Islet of Langerhans (tissue), 1 donor: ENCODE measurements at regions not wholly inside any gene's neighbourhood (a gene's known extent, or its start where the extent isn't known, plus 50 kb on each side); places are given as distances from the start of the nearest gene placed in this dataset.
"Not testable (repeated sequence)": the region's sequence is repeated elsewhere in the genome, so short reads cannot be mapped to it uniquely, and the experiment has no call there.

Source experiments
- FAIRE-seq: peaks from one replicate; lab custom pipeline; 2011; peaks lifted over from hg19 to GRCh38; lab: Jason Lieb, UNC

DNA sequence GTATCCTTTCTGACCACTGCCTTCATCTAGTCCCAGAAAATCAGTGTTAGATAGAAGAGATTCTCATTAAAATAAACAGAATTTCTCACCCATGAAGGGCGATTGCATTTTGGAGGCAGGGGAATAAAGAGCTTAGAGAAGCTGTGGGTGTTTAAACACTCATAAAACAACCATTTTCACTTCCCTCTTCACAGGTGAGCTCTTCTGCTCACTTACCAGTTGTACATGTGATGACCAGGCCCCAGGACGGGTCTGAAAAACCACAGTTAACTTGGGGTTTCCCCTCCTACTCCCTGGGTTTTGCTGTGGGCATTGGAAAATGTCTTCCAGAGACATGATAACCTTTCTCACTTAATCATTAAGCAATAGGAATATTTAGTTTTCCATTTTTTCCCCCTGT is 411.6 kb upstream of the DPP6 start:
- no peak for FAIRE-seq

DNA sequence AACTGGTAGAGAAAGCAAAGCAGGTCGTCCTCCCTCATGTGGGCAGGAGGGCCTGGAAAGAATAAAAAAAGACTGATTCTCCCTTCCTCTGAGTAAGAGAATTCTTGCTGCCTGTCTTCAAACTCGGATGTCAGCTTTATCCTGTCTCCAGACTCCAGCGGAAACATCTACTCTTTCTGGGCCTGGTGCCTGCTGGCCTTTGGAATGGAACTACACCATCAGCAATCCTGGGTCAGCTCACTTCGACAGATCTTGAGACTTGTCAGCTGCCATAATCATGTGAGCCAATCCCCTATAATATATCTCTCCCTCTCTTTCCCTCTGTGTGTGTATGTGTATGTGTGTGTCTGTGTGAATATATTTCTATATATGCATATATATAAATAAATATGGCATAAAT is 411.0 kb upstream of the DPP6 start:
- no peak for FAIRE-seq

DNA sequence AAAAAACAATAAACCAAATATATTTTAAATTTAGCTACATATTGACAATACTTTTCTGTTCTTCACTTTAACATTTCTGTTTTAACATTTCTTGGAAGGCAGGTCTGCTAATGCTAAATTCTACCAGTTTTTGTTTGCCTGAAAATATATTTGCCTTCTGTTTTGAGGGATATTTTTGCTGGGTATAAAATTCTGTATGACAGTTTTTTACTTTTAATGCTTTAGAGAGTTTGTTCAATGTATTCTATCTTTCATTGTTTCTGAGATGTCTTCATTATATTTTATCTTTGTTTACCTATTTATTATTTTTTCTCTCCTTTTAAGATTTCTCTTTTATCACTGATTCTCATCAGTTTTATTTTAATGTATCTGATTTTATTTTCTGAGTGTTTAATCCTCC is 409.2 kb upstream of the DPP6 start:
- peak; percentile 43 for FAIRE-seq

DNA sequence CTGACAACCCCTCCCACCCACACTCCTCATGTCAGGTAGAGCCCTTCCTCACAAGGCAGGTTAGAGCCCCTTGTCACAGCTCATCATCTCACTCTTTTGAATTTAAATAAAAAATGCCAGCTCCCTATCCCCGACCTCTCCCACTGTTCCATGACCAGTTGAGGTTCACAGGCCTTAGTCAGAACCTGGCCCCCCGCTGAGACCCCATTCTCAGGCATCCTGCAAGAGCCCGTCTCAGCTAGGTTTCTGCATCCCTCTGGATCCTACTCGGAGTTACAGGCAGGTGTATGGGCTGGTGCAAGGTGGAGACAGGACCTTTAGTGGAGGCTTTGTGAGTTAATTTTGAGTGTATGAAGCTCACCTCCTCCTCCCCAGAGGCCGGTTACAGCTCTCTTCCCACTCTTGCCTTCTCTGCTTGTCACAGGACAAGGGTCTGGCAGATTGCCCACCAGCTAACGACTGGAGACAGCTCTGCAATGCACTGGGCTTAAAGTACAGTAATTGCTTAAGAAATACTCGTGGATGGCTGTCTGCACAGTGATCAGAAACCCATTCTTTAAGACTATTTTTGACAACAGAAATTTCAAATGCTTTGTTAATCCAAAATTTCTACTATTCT is 394.9 kb upstream of the DPP6 start:
- no peak for FAIRE-seq

DNA sequence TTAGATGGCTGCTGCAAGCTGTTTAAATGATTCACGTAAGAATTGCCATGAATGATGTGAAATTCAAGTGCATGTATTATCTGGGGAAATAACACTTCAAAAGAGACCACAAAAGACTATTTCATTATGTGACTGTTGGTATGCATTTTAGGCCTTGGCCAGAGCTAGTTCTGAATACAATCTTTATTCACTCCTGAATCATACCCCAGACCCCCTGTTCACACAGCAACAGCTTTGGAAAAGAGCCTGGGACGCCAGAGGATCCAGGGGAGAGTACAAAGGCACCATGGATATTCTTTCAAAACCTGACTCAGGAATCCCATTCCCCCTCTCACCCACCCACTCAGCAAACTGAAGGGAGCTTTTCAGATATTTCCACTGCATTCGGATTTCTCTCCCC is 377.1 kb upstream of the DPP6 start:
- FAIRE-seq: no peak

DNA sequence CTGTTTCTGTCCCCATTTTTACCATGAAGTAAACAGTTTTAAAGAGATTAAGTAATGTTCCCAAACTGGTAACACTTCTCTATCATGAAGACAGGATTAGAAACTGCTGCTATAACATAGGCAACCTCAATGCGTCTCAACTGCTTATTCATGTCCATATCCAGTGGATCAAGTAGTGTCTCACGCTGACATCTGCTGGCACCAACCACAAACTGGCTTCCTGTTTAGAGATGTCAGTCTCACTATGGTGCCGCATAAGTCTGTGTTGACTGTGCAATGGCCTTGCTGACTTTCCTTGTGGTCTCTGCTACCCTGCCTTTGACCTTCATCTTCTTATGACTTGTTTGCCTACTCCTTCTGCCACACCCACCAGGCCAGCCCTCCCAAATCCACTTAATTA is 369.6 kb upstream of the DPP6 start:
- FAIRE-seq: no peak

DNA sequence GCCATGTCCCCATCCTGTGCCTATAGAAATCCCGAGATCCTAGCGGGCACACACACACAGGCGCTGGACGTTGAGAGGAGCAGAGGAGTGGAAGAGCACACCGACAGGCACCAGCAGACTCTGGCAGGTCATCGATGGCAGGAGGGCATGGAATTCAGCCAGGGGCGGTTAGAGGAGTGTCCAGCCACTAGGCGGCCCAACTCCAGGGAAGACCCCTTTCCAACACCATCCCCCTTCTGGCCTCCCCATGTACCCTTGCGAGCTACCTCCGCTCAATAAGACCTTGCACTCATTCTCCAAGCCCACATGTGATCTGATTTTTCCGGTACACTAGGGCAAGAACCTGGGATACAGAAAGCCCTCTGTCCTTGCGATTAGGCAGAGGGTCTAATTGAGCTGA is 356.0 kb upstream of the DPP6 start:
- FAIRE-seq: no peak

DNA sequence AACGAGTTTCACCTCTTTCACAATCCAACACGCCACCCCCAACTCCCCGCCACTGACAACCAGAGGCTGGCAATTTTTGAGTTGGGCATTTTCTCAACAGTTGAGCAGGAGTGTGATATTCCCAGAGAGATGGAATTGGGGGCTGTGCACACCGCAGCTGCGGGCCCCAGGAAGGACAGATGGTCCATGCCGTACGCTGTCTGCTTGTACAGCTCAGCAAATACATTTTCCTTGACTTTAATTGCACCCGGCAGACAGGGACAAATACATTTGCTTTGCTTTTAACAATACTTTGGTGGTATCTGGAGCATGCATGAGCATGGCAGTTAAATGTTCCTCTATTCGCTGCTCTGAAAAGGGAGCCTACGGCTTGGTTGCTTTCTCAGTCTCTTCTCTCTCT is 354.2 kb upstream of the DPP6 start:
- no peak for FAIRE-seq

DNA sequence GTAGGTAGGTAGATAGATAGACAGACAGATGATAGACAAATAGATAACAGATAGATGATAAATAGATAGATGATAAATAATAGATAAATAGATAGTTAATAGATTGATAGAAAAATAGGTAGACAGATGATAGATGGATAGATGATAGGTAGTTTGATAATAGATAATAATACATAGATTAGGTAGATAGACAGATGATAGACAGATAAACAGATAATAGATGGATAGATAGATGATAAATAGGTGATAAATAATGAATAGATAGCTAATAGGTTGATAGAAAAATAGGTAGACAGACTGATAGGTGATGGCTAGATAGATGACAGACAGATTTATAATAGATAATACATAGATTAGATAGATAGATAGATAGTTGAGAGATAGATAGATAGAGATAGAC is 350.5 kb upstream of the DPP6 start:
- FAIRE-seq: no peak

DNA sequence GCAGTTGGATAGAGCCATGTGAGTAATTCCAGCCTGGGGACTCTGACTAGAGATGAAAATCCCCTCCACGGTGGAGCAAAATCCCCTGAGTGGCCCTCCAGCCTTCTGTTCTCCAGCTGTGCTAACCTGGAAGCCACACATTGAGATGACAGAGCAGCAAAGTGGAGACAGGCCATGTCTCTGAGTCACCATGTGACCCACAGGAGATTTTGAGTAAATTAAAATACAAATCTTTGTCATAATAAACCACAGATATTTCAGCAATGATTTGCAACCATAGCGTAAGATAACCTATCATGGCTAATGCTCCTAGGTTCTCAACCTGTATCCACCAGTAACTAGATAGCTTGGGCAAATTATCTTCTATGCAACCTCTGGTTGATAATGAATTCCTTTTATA is 328.3 kb upstream of the DPP6 start:
- not testable (repeated sequence) for FAIRE-seq

DNA sequence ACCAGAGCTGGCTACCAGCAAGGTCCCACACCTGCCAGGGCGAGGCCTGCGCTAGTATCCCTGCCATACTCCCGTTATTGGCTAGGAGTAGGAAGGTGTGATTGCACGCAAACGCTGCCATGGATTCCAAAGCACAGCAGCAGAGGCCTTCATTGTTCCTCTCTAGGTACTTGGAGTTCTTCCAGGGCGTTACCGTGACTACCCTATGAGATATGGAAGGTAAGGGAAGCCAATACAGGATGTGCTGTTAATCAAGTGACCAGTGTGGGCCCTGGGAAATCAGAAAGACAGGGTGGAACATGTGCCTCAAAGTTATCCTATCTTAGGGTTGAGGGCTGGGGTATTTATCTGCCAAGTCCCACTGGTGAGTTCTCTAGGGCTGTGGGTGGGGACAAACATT is 320.7 kb upstream of the DPP6 start:
- not testable (repeated sequence) for FAIRE-seq

DNA sequence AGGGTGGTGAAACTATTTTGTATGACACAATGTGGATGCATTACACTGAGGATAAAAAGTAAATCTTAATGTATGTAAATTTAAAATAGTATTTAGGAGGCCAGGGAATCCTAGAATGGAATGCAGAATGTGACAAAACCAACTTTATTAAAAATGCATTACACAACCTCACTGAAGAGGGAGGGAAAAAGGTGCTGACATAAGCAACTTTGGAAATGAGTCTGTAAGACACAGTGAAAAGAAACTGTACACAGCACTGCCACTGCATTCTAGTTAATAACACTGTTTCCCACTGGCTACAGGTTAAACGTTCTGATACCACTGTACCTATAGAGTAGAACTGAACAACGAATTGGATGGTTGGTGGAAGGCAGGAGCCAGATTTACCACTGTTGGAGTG is 308.8 kb upstream of the DPP6 start:
- not testable (repeated sequence) for FAIRE-seq

DNA sequence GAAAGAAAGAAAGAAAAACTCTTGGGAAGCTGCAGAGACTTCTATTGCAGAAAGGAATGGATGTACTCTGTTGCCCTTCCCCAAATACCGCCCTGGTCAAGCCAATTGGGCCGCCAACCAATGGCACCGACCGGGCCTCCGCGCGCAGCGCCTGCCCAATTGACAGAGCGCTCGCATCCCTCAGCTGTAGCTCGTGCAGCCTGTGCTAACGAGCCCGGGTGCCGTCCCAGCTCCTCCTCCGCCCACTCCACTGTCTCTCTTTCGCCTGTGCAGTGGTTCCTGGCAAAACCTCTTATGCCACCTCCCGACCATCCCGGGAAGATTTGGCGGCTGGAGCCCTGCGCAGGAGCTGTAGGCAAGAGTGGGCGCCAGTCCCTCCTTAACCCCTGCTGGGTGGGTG is 304.2 kb upstream of the DPP6 start:
- FAIRE-seq: not testable (repeated sequence)

DNA sequence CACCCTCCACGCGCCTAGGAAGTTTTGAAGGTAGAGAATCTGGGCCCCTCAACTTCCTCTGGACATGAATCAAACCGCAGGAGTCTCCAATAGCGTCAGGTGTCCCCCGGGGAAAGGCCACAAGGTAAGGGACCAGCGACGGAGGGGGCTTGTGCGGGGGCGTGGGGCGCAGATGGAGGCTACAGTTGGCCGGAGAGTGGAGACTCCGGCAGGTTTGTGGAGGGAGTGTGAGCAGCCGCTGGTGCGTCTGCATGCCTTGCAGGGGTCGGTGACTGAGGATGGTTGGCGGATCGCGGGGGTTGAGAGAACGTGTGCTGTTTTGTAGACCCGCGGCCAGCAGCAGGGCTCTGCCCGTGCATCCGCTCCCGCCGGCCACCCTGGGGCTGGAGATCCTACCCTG is 303.3 kb upstream of the DPP6 start:
- not testable (repeated sequence) for FAIRE-seq

DNA sequence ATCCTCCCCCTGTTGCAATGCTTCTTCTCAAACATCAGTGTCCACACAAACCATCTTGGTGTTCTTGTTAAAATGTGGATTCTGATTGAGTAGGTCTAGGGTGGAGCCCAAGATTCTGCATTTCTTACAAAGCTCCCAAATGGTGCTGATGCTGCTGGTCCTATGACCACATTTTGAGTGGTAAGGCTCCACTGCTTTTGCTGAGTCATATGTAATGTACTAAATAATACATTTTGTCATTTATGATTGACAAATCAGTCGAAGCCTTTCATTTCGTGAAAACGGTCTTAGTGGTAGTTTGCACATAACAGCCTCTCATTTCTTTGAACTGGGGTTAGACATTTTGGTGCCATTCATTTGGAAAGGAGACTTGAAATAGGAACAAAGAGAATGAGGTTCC is 286.3 kb upstream of the DPP6 start:
- not testable (repeated sequence) for FAIRE-seq

DNA sequence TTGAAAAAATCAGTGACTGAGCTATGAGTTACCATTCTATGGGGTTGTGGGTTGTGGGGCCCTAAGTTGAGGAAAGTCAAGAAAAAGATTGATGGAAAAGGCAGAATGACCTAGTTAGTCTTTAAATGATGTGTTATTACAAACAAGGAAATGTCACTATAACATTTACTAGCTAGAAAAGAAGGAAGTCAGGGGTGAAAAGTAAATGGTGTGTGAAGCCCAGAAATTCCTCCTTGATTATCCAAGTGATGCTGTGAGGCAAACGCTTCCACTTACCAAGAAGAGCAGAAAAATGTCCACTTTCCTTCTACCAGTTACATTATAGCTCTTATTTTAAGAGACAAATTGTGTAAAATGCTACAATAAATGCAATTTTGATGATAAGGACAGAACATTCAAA is 285.3 kb upstream of the DPP6 start:
- FAIRE-seq: peak; percentile 64

DNA sequence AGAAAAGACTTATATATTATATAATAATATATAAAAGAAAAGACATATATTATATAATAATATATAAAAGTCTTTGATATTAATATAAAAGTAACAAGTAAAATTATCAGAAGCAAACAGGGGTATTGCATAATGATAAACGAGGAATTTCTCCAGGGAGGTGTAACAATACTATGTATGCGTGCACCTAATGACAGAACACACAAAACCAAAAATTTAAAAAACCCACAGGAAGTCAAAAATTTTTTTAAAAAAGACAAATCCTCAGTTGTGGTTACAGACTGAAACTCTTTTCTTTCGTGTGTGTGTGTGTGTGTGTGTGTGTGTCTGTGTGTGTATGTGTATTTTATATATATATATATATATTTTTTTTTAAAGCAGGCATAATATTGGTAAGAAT is 279.2 kb upstream of the DPP6 start:
- peak; percentile 93 for FAIRE-seq

DNA sequence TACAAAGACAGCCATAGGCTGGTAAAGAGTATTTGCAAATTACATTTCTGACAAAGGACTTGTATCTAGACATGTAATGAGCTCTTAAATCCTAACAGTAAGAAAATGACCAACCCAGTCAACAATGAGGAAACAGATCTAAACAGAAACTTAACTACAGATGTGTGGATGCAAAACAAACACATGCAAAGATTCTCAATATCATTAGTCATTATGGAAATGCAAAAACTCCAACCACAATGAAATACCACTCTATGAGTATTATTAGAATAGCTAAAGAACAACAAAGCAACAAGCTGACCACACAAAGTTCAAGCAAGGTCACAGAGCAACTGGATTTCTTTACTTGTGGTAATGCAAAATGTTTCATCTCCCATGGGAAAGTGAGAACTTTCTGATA is 275.3 kb upstream of the DPP6 start:
- FAIRE-seq: not testable (repeated sequence)

DNA sequence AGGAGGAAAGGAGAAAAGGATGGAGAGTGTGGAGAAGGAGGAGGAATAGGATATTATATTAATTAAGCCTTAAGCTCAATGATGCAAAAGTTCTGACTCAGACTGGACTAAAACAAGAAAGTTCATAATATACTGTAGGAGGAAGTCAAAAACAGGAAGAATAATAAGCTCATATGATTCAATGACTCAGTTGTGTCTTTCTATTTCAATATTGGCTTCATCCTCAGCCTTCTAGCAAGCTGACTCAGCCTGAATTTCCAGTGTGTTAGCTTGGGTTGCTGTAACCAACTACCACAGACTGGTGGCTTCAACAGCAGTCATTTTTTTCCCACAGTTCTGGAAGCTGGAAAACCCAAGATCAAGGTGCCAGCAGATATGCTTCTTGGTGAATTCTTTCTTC is 254.8 kb upstream of the DPP6 start:
- FAIRE-seq: not testable (repeated sequence)

DNA sequence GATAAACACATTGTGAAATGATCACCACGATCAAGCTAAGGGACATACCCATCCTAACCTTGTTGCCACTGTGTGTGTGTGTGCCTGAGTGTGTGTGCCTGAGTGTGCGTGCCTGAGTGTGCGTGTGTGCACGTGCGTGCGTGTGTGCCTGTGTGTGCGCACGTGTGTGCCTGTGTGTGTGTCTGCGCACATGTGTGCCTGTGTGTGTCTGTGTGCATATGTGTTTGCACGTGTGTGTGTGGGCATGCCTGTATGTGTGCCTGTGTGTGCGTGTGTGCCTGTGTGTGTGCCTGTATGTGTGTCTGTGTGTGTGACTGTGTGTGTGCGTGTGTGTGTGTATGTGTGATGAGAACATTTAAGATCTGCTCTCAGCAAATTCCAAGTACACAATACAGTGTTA is 244.1 kb upstream of the DPP6 start:
- no peak for FAIRE-seq

DNA sequence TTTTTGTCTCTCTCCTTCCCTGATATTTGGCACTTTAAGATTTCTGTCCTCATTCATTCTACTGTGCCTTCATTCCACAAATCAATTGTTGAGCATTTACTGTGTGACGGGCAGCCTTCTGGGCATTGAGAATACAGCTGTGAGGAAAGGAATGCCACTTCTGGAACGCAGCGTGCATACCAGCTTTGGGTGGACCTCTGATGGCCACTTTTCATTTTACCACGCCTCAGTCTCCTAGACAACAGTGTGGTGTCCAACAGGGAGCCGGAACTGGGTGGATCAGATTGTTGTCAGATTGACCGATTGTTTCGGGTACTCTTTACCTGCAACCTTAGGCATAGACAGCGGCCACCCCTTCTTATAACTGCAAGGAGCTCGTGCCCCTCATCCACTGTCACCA is 222.7 kb upstream of the DPP6 start:
- FAIRE-seq: no peak

DNA sequence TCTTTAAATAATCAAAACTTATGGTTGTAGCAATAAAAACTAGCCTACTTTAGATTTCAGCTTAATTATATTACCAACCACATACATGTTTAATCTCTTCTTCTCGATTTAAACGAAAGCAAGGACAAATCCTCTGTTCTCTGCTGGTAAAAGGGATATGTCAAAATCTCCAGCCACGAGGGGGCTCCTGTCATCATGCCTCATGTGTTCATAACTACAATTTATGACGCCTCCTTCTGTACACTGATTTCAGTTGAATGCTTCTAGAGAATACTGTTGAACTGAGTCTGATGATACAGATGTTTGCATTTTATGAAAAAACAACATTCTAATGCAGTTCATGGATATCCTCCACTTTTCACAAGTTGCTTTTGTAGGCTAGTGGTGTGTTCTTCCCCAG is 220.0 kb upstream of the DPP6 start:
- peak; percentile 62 for FAIRE-seq

DNA sequence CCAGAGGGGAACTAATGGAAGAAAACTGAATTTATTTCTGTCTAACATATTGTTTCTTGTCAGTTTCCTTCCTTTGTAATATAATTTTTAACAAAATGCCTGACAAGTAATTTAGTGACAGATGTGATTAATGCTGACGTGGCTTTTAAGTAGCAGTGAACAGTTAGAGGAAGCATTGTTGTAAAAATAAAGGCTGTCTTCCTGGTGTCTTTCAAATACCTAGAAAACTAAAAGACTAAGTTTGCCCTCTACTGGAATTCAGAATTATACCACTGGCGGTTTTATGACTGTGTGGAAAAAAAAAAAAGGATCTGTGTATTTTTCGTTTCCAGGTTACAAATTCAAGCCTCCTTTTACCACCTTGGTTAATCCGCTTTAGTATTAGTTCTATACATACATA is 217.1 kb upstream of the DPP6 start:
- peak; percentile 99 for FAIRE-seq

DNA sequence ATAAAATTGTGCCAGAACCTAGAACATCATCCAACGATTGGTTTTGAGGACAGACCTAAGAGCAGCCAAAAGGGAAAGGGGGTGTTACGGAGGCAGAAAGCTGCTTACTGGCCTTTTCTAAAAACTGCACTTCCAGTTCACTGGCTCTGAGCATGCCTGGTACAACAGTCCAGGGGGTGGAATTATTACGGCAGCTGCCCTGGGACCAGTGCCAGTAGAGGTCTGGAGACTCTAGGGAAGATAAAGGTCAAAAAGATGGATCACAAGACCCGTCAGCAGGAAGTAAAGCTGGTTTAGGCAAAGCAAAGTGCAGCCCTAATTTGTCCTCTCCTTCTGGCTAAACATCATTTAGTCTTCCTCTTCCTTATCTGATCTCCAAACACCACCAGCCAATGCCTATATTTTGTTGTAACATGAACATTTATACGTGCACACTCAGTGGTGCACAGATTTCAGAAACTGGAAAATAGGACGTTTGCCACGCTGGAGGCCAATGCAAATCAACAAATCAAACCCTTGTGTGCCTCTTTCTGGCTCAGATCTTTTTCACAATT is 216.4 kb upstream of the DPP6 start:
- no peak for FAIRE-seq

DNA sequence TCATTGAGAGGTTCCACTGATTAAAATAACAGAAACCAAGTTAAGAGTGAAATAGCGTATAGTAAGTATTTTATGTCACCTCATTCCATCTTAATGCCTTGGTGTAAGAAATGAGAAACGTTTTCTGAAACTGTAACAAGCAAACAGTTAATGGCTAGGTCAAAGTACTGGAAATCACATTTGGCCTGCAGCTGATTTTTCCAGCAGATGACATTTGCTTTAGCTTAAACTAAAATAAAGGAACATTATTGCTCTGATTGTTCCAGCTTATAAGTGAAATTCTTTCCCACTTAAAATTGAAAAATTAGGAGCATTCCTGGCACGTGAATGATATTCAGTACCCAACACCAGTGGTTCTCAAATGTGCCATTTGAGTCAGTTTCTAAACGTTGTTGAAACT is 213.6 kb upstream of the DPP6 start:
- peak; percentile 30 for FAIRE-seq
